HUES48 (cell line): ENCODE measurements at regions not wholly inside any gene's neighbourhood (a gene's known extent, or its start where the extent isn't known, plus 50 kb on each side); places are given as distances from the start of the nearest gene placed in this dataset.

Source experiments
- H3K27ac ChIP-seq: one replicate; pipeline ENCODE4 v1.7.0; 2013; ENCODE audit warnings: low read depth, low read length, inconsistent platforms
- H3K27me3 ChIP-seq: 2 replicates; pipeline ENCODE4 v1.6.1; 2013; ENCODE audit warnings: mild to moderate bottlenecking, low read length; ENCODE audit not compliant: control insufficient read depth, insufficient read depth
- H3K36me3 ChIP-seq: 2 replicates; pipeline ENCODE4 v1.6.1; 2013; ENCODE audit warnings: low read length; ENCODE audit not compliant: control insufficient read depth, insufficient read depth
- H3K4me1 ChIP-seq: 2 replicates; pipeline ENCODE4 v1.6.1; 2013; ENCODE audit warnings: mild to moderate bottlenecking, low read length; ENCODE audit not compliant: control insufficient read depth, insufficient read depth
- H3K4me3 ChIP-seq: 2 replicates; pipeline ENCODE4 v1.5.1; 2013; ENCODE audit warnings: mild to moderate bottlenecking, low read depth, low read length
- H3K9ac ChIP-seq: 2 replicates; pipeline ENCODE4 v1.6.1; 2013; ENCODE audit warnings: mild to moderate bottlenecking, low read depth, low read length, moderate library complexity
- H3K9me3 ChIP-seq: 2 replicates; pipeline ENCODE4 v1.6.1; 2013; ENCODE audit warnings: low read length; ENCODE audit not compliant: control insufficient read depth, insufficient read depth

- H3K4me1 ChIP-seq: no peaks in the 10 kb centered on the region
- H3K27ac ChIP-seq: no peak overlapping the region
- no peak overlapping the region for H3K9ac ChIP-seq
- H3K27me3 ChIP-seq: no peaks in the 10 kb centered on the region
- no peaks in the 10 kb centered on the region for H3K36me3 ChIP-seq
- no peak overlapping the region for H3K4me3 ChIP-seq
- H3K9me3 ChIP-seq: no peaks in the 10 kb centered on the region
Measured at GRCh38 chr5:107218457-107219193, 452.1 kb downstream of the EFNA5 start.

GRCh38 chr5:107217721-107218130 is 453.0 kb downstream of the EFNA5 start:
- Histone ChIP-seq H3K4me3 (no peak overlapping the region), H3K27me3 (no peaks in the 10 kb centered on the region), H3K9me3 (no peaks in the 10 kb centered on the region), H3K36me3 (no peaks in the 10 kb centered on the region), H3K27ac (no peak overlapping the region), H3K9ac (no peak overlapping the region), H3K4me1 (no peaks in the 10 kb centered on the region)

GRCh38 chr5:107216587-107216986 is 454.1 kb downstream of the EFNA5 start:
- no peaks in the 10 kb centered on the region for H3K36me3 ChIP-seq
- H3K27me3 ChIP-seq: no peaks in the 10 kb centered on the region
- no peaks in the 10 kb centered on the region for H3K4me1 ChIP-seq
- no peak overlapping the region for H3K9ac ChIP-seq
- H3K4me3 ChIP-seq: no peak overlapping the region
- H3K9me3 ChIP-seq: no peaks in the 10 kb centered on the region
- H3K27ac ChIP-seq: no peak overlapping the region

GRCh38 chr5:107215611-107216010 is 455.1 kb downstream of the EFNA5 start:
- H3K27ac ChIP-seq: no peak overlapping the region
- no peak overlapping the region for H3K4me3 ChIP-seq
- H3K36me3 ChIP-seq: no peaks in the 10 kb centered on the region
- H3K9ac ChIP-seq: no peak overlapping the region
- no peaks in the 10 kb centered on the region for H3K27me3 ChIP-seq
- no peaks in the 10 kb centered on the region for H3K4me1 ChIP-seq
- H3K9me3 ChIP-seq: no peaks in the 10 kb centered on the region

GRCh38 chr5:107213025-107213424 is 457.7 kb downstream of the EFNA5 start:
- no peak overlapping the region for H3K4me3 ChIP-seq
- no peaks in the 10 kb centered on the region for H3K27me3 ChIP-seq
- no peak overlapping the region for H3K27ac ChIP-seq
- H3K36me3 ChIP-seq: no peaks in the 10 kb centered on the region
- H3K9ac ChIP-seq: no peak overlapping the region
- H3K4me1 ChIP-seq: no peaks in the 10 kb centered on the region
- H3K9me3 ChIP-seq: no peaks in the 10 kb centered on the region

GRCh38 chr5:107211630-107212029 is 459.1 kb downstream of the EFNA5 start:
- Histone ChIP-seq H3K4me3 (no peak overlapping the region), H3K27me3 (no peaks in the 10 kb centered on the region), H3K27ac (no peak overlapping the region), H3K4me1 (no peaks in the 10 kb centered on the region), H3K9ac (no peak overlapping the region), H3K36me3 (no peaks in the 10 kb centered on the region), H3K9me3 (no peaks in the 10 kb centered on the region)

- Histone ChIP-seq H3K4me3 (no peak overlapping the region), H3K9me3 (no peaks in the 10 kb centered on the region), H3K4me1 (no peaks in the 10 kb centered on the region), H3K36me3 (no peaks in the 10 kb centered on the region), H3K27ac (no peak overlapping the region), H3K9ac (no peak overlapping the region), H3K27me3 (no peaks in the 10 kb centered on the region)
Measured at GRCh38 chr5:107208867-107209266, 461.9 kb downstream of the EFNA5 start.

GRCh38 chr5:107204413-107204812 is 466.3 kb downstream of the EFNA5 start:
- no peak overlapping the region for H3K9ac ChIP-seq
- H3K36me3 ChIP-seq: no peaks in the 10 kb centered on the region
- H3K27me3 ChIP-seq: no peaks in the 10 kb centered on the region
- H3K9me3 ChIP-seq: no peaks in the 10 kb centered on the region
- no peak overlapping the region for H3K27ac ChIP-seq
- H3K4me1 ChIP-seq: no peaks in the 10 kb centered on the region
- H3K4me3 ChIP-seq: no peak overlapping the region

- no peaks in the 10 kb centered on the region for H3K27me3 ChIP-seq
- H3K9me3 ChIP-seq: no peaks in the 10 kb centered on the region
- H3K4me1 ChIP-seq: no peaks in the 10 kb centered on the region
- no peaks in the 10 kb centered on the region for H3K36me3 ChIP-seq
- H3K9ac ChIP-seq: no peak overlapping the region
- H3K27ac ChIP-seq: no peak overlapping the region
- no peak overlapping the region for H3K4me3 ChIP-seq
Measured at GRCh38 chr5:107203243-107203642, 467.5 kb downstream of the EFNA5 start.

- no peaks in the 10 kb centered on the region for H3K9me3 ChIP-seq
- H3K4me3 ChIP-seq: no peak overlapping the region
- no peak overlapping the region for H3K9ac ChIP-seq
- no peak overlapping the region for H3K27ac ChIP-seq
- H3K27me3 ChIP-seq: no peaks in the 10 kb centered on the region
- H3K36me3 ChIP-seq: no peaks in the 10 kb centered on the region
- no peaks in the 10 kb centered on the region; the same call in 1 of the 2 replicates for H3K4me1 ChIP-seq
Measured at GRCh38 chr5:107199756-107200155, 471.0 kb downstream of the EFNA5 start.

GRCh38 chr5:107196500-107197059 is 474.2 kb downstream of the EFNA5 start:
- H3K9ac ChIP-seq: no peak overlapping the region
- no peaks in the 10 kb centered on the region for H3K36me3 ChIP-seq
- no peak overlapping the region for H3K4me3 ChIP-seq
- no peak overlapping the region for H3K27ac ChIP-seq
- H3K27me3 ChIP-seq: no peaks in the 10 kb centered on the region
- no peaks in the 10 kb centered on the region; the same call in 1 of the 2 replicates for H3K4me1 ChIP-seq
- H3K9me3 ChIP-seq: no peaks in the 10 kb centered on the region
